Retina (tissue), 1 donor: ENCODE measurements at regions not wholly inside any gene's neighbourhood (a gene's known extent, or its start where the extent isn't known, plus 50 kb on each side); places are given as distances from the start of the nearest gene placed in this dataset.
"Not testable (repeated sequence)": the region's sequence is repeated elsewhere in the genome, so short reads cannot be mapped to it uniquely, and the experiment has no call there.

Experiments used
- DNase-seq: peaks from one replicate; pipeline ENCODE4 v3.0.0-alpha.2; 2016

GRCh38 chr2:38482710-38483109 is 105.6 kb upstream of the ATL2 start:
- not testable (repeated sequence) for DNase-seq

- no peak for DNase-seq
Measured at GRCh38 chr2:38480617-38481016, 103.5 kb upstream of the ATL2 start.

GRCh38 chr2:38477006-38477405 is 99.9 kb upstream of the ATL2 start:
- no peak for DNase-seq

GRCh38 chr2:38475567-38475881 is 98.5 kb upstream of the ATL2 start:
- no peak for DNase-seq

- no peak for DNase-seq
Measured at GRCh38 chr2:38474715-38475566, 97.9 kb upstream of the ATL2 start.

- no peak for DNase-seq
Measured at GRCh38 chr2:38474021-38474456, 97.0 kb upstream of the ATL2 start.

- no peak for DNase-seq
Measured at GRCh38 chr2:38473333-38474005, 96.4 kb upstream of the ATL2 start.

GRCh38 chr2:38470115-38470514 is 93.0 kb upstream of the ATL2 start:
- no peak for DNase-seq

- no peak for DNase-seq
Measured at GRCh38 chr2:38467768-38468455, 90.8 kb upstream of the ATL2 start.

- no peak for DNase-seq
Measured at GRCh38 chr2:38466876-38467767, 90.0 kb upstream of the ATL2 start.

GRCh38 chr2:38466409-38466808 is 89.3 kb upstream of the ATL2 start:
- DNase-seq, result no peak

- no peak for DNase-seq
Measured at GRCh38 chr2:38465789-38466127, 88.7 kb upstream of the ATL2 start.

- no peak for DNase-seq
Measured at GRCh38 chr2:38464971-38465788, 88.1 kb upstream of the ATL2 start.

- DNase-seq, result no peak
Measured at GRCh38 chr2:38463752-38464151, 86.7 kb upstream of the ATL2 start.

- DNase-seq, result no peak
Measured at GRCh38 chr2:38462121-38462661, 85.1 kb upstream of the ATL2 start.

- no peak for DNase-seq
Measured at GRCh38 chr2:38461470-38461869, 84.4 kb upstream of the ATL2 start.

GRCh38 chr2:38460313-38460712 is 83.2 kb upstream of the ATL2 start:
- DNase-seq, result no peak

- no peak for DNase-seq
Measured at GRCh38 chr2:38454081-38454480, 77.0 kb upstream of the ATL2 start.

- not testable (repeated sequence) for DNase-seq
Measured at GRCh38 chr2:38451778-38452177, 74.7 kb upstream of the ATL2 start.

- no peak for DNase-seq
Measured at GRCh38 chr2:38450509-38450908, 73.4 kb upstream of the ATL2 start.

- DNase-seq, result no peak
Measured at GRCh38 chr2:38448692-38449410, 71.8 kb upstream of the ATL2 start.
